AG04450 (cell line): ENCODE measurements at regions not wholly inside any gene's neighbourhood (a gene's known extent, or its start where the extent isn't known, plus 50 kb on each side); places are given as distances from the start of the nearest gene placed in this dataset.

ENCODE experiments used
- CTCF ChIA-PET: fragments of 300-600, 350-600 bp; formaldehyde crosslinking; extraction: SDS; loops from one replicate; lab custom pipeline; 2022; ENCODE audit warnings: antibody characterized with exemption, inconsistent platforms; lab: Charles Lee
- POLR2A ChIA-PET: fragments of 350-600 bp; formaldehyde crosslinking; extraction: SDS; loops from one replicate; lab custom pipeline; 2021; ENCODE audit warnings: antibody characterized with exemption, inconsistent platforms; lab: Yijun Ruan, JAX
- DNase-seq: peaks from one replicate; pipeline ENCODE4 v3.0.0-alpha.2; 2011; ENCODE audit warnings: low read depth, low spot score
- H3K27ac ChIP-seq: one replicate; pipeline ENCODE4 v1.5.1; 2012; ENCODE audit warnings: low read depth, low read length, control low read depth
- H3K27me3 ChIP-seq: one replicate; pipeline ENCODE4 v1.6.0; 2012; ENCODE audit warnings: low read length; ENCODE audit not compliant: control insufficient read depth, insufficient read depth
- H3K4me3 ChIP-seq: 2 replicates; pipeline ENCODE4 v1.5.1; 2011; ENCODE audit warnings: mild to moderate bottlenecking, low read depth, low read length, control low read depth
- H3K9me3 ChIP-seq: 2 replicates; pipeline ENCODE4 v1.5.1; 2012; ENCODE audit warnings: low read length; ENCODE audit not compliant: control insufficient read depth, insufficient read depth
- TF ChIP-seq, protein P1 (sequence below): IDR thresholded peaks from 2 replicates; pipeline ENCODE4 v1.5.1; 2011; ENCODE audit warnings: low read depth, low read length, control low read depth, inconsistent platforms

GRCh38 chr6:140940251-140940925 lies 1192.3 kb upstream of the GJE1 start:
- TF ChIP-seq, protein P1, sequence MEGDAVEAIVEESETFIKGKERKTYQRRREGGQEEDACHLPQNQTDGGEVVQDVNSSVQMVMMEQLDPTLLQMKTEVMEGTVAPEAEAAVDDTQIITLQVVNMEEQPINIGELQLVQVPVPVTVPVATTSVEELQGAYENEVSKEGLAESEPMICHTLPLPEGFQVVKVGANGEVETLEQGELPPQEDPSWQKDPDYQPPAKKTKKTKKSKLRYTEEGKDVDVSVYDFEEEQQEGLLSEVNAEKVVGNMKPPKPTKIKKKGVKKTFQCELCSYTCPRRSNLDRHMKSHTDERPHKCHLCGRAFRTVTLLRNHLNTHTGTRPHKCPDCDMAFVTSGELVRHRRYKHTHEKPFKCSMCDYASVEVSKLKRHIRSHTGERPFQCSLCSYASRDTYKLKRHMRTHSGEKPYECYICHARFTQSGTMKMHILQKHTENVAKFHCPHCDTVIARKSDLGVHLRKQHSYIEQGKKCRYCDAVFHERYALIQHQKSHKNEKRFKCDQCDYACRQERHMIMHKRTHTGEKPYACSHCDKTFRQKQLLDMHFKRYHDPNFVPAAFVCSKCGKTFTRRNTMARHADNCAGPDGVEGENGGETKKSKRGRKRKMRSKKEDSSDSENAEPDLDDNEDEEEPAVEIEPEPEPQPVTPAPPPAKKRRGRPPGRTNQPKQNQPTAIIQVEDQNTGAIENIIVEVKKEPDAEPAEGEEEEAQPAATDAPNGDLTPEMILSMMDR, result no peak
- DNase-seq, result no peak
- no peak overlapping the region for H3K27ac ChIP-seq
- no peak overlapping the region for H3K4me3 ChIP-seq
- no peaks in the 10 kb centered on the region for H3K27me3 ChIP-seq
- ChIA-PET POLR2A (no interaction called here), CTCF (no interaction called here)
- peaks cover 7% of the 10 kb centered on the region; the same call in 1 of the 2 replicates for H3K9me3 ChIP-seq

DNA sequence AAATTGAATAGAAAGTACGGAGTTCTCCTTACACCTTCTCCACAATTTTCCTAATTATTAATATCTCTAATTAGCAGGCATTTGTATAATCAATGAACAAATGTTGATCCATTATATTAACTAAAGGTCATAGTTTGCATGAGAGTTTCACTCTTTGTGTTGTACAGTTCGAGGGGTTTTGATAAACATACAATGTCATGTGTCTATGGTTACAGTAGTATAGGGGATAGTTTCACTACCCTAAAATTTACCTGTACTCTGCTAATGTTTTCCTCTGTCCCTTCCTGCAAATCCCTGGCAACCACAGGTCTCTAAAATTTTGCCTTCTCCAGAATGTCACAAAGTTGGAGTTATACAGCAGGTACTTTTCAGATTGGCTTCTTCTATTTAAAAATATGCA lies 1199.8 kb upstream of the GJE1 start:
- no peak for DNase-seq
- TF ChIP-seq, protein P1, result no peak
- H3K27me3 ChIP-seq, result no peaks in the 10 kb centered on the region
- no peak overlapping the region for H3K27ac ChIP-seq
- POLR2A ChIA-PET, result interaction anchor here (0.6 kb wide), 1 partner anchor 1534 kb away, joined by 10 read pairs; no protein-coding TSS in a partner anchor
- CTCF ChIA-PET, result interaction anchor here (0.8 kb wide), 1 partner anchor 11 kb away, joined by 3 read pairs; no protein-coding TSS in a partner anchor
- H3K4me3 ChIP-seq, result no peak overlapping the region
- no peaks in the 10 kb centered on the region for H3K9me3 ChIP-seq

DNA sequence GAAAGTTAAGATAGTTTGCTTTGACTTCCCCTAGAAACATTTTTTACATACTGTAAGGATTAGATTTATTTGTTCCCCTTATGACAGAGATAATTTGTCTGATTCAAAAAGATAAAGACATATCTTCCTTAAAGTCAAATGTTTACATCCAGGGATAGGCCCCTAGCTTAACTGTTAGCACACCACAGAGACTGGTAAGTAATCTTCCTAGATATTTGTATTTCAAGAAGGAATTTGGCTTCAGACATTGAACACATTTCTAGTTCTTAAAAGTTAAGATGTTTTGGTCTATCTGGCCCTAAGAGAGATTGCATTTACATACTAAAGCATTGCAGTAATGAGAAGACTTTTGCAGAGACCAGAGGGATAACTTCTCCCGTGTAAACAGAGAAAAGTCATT lies 1201.1 kb upstream of the GJE1 start:
- POLR2A ChIA-PET, result no interaction called here
- no peak for DNase-seq
- H3K27me3 ChIP-seq, result no peaks in the 10 kb centered on the region
- TF ChIP-seq, protein P1, result no peak
- CTCF ChIA-PET, result interaction anchor here (1.8 kb wide), 1 partner anchor 10 kb away, joined by 5 read pairs; no protein-coding TSS in a partner anchor
- H3K27ac ChIP-seq, result no peak overlapping the region
- H3K9me3 ChIP-seq, result no peaks in the 10 kb centered on the region
- H3K4me3 ChIP-seq, result no peak overlapping the region

GRCh38 chr6:140929121-140929520 lies 1203.6 kb upstream of the GJE1 start:
- no peaks in the 10 kb centered on the region for H3K9me3 ChIP-seq
- no peak for DNase-seq
- no peaks in the 10 kb centered on the region for H3K27me3 ChIP-seq
- ChIA-PET POLR2A (no interaction called here), CTCF (no interaction called here)
- H3K27ac ChIP-seq, result no peak overlapping the region
- TF ChIP-seq, protein P1, result no peak
- no peak overlapping the region for H3K4me3 ChIP-seq

GRCh38 chr6:140923048-140923447 lies 1209.7 kb upstream of the GJE1 start:
- Histone ChIP-seq H3K27ac (no peak overlapping the region), H3K9me3 (no peaks in the 10 kb centered on the region), H3K4me3 (no peak overlapping the region), H3K27me3 (no peaks in the 10 kb centered on the region)
- TF ChIP-seq, protein P1, result no peak
- POLR2A ChIA-PET, result no interaction called here
- DNase-seq, result no peak
- CTCF ChIA-PET, result no interaction called here
